ENCODE measurements at regions not wholly inside any gene's neighbourhood (a gene's known extent, or its start where the extent isn't known, plus 50 kb on each side); places are given as distances from the start of the nearest gene placed in this dataset.

GRCh38 chr11:45428116-45428515 lies 142.0 kb upstream of the SYT13 start:
- H3K9me3 Mint-ChIP-seq = no peaks in the 10 kb centered on the region
- no peak overlapping the region for H3K27ac Mint-ChIP-seq
- Histone ChIP-seq H3K9ac (ENCODE audit: insufficient read depth, low read length, poor library complexity, severe bottlenecking) (no peak overlapping the region), H3K4me3 (replicated peaks in 1 of 3; ENCODE audit: low read depth in 2 of 3, low read length in 3 of 3) (no peak overlapping the region), H3K27me3 (ENCODE audit: control insufficient read depth in 2 of 2, insufficient read depth in 2 of 2, low read length in 2 of 2) (no peaks in the 10 kb centered on the region), H3K27ac (ENCODE audit: low read depth in 1 of 2, low read length in 2 of 2) (no peak overlapping the region), H3K79me2 (ENCODE audit: insufficient read depth, low read length) (no peaks in the 10 kb centered on the region), H3K4me2 (replicated peaks; ENCODE audit: extremely low read depth, low read length, poor library complexity, severe bottlenecking) (no peak overlapping the region), H3K4me1 (ENCODE audit: control insufficient read depth in 1 of 2, insufficient read depth in 2 of 2, low read length in 2 of 2) (no peaks in the 10 kb centered on the region), H3K9me3 (replicated peaks in 1 of 2; ENCODE audit: control insufficient read depth in 1 of 2, insufficient read depth in 1 of 2, low read length in 2 of 2) (no peaks in the 10 kb centered on the region), H3K36me3 (replicated peaks in 1 of 2; ENCODE audit: control insufficient read depth in 1 of 2, insufficient read depth in 2 of 2, low read length in 2 of 2) (no peaks in the 10 kb centered on the region), H4K20me1 (ENCODE audit: insufficient read depth, low read length) (no peaks in the 10 kb centered on the region), H2AFZ (ENCODE audit: insufficient read depth, low read depth, low read length, poor library complexity, severe bottlenecking) (no peak overlapping the region)
- 92% methylated on average over 2 of the region's 9 CpGs for WGBS (ENCODE audit: insufficient coverage)
- H3K4me3 Mint-ChIP-seq = no peak overlapping the region
- DNase-seq = no peak
- H3K27me3 Mint-ChIP-seq (ENCODE audit: low read depth in 3 of 3) = peaks cover 13 to 22% (median 16%) of the 10 kb centered on the region in 3 donors
- intact Hi-C loops (cut with micrococcal nuclease) = no loop called here
- no peaks in the 10 kb centered on the region for H3K4me1 Mint-ChIP-seq
- no peak for TF ChIP-seq CTCF (IDR thresholded peaks at IDR 0.05)
- H3K36me3 Mint-ChIP-seq = no peaks in the 10 kb centered on the region

- Histone ChIP-seq H2AFZ (ENCODE audit: insufficient read depth, low read depth, low read length, poor library complexity, severe bottlenecking) (no peak overlapping the region), H3K4me2 (replicated peaks; ENCODE audit: extremely low read depth, low read length, poor library complexity, severe bottlenecking) (no peak overlapping the region), H3K9ac (ENCODE audit: insufficient read depth, low read length, poor library complexity, severe bottlenecking) (no peak overlapping the region), H3K79me2 (ENCODE audit: insufficient read depth, low read length) (no peaks in the 10 kb centered on the region), H4K20me1 (ENCODE audit: insufficient read depth, low read length) (no peaks in the 10 kb centered on the region), H3K36me3 (replicated peaks in 1 of 2; ENCODE audit: control insufficient read depth in 1 of 2, insufficient read depth in 2 of 2, low read length in 2 of 2) (no peaks in the 10 kb centered on the region), H3K4me1 (ENCODE audit: control insufficient read depth in 1 of 2, insufficient read depth in 2 of 2, low read length in 2 of 2) (no peaks in the 10 kb centered on the region), H3K27ac (ENCODE audit: low read depth in 1 of 2, low read length in 2 of 2) (no peak overlapping the region), H3K4me3 (replicated peaks in 1 of 3; ENCODE audit: low read depth in 2 of 3, low read length in 3 of 3) (no peak overlapping the region), H3K9me3 (replicated peaks in 1 of 2; ENCODE audit: control insufficient read depth in 1 of 2, insufficient read depth in 1 of 2, low read length in 2 of 2) (peaks cover 0 to 1% of the 10 kb centered on the region in 2 donors), H3K27me3 (ENCODE audit: control insufficient read depth in 2 of 2, insufficient read depth in 2 of 2, low read length in 2 of 2) (no peaks in the 10 kb centered on the region)
- Mint-ChIP-seq H3K4me3 (no peak overlapping the region), H3K27ac (peak overlapping the region in 2 of 7 donors; percentile 12 to 27), H3K27me3 (ENCODE audit: low read depth in 3 of 3) (peaks cover 14 to 23% (median 18%) of the 10 kb centered on the region in 3 donors), H3K36me3 (no peaks in the 10 kb centered on the region), H3K4me1 (no peaks in the 10 kb centered on the region), H3K9me3 (peaks cover 0 to 3% (median 0%) of the 10 kb centered on the region in 7 donors)
- no peak for DNase-seq
- intact Hi-C loops (cut with micrococcal nuclease) = no loop called here
- 97% methylated on average over 6 of the region's 9 CpGs for whole genome bisulfite sequencing (ENCODE audit: insufficient coverage)
- no peak for TF ChIP-seq CTCF (IDR thresholded peaks at IDR 0.05)
Measured at GRCh38 chr11:45424411-45425180, 138.5 kb upstream of the SYT13 start.
